ENCODE measurements at regions not wholly inside any gene's neighbourhood (a gene's known extent, or its start where the extent isn't known, plus 50 kb on each side); places are given as distances from the start of the nearest gene placed in this dataset.
"Not testable (repeated sequence)": the region's sequence is repeated elsewhere in the genome, so short reads cannot be mapped to it uniquely, and the experiment has no call there.

DNA sequence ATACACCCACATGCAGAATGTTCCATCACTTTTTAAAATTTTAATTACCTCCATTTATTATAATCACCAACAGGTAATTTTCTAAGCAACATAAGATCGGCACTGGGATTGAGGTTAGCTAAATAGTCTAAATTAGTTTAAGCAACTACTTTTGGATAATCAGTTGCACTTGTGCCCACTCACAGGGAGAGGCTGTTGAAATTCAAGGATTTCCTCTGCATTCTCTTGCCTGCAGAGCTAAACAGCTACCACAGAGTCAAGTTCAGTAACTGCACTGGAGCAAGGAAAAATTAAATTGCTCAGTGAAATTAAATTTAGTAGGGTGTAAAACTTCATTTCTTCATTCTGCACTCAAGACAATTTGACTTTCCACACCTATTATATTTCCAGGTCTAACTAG, 120.7 kb upstream of the CCDC28A start:
- Histone ChIP-seq H3K36me3 (ENCODE audit: insufficient read depth, low read length) (no peaks in the 10 kb centered on the region), H3K9me3 (ENCODE audit: control insufficient read depth, insufficient read depth, low read length) (no peaks in the 10 kb centered on the region), H3K9ac (ENCODE audit: low read depth, low read length) (no peak overlapping the region), H3K4me1 (ENCODE audit: insufficient read depth, low read length) (peaks cover 18% of the 10 kb centered on the region)

DNA sequence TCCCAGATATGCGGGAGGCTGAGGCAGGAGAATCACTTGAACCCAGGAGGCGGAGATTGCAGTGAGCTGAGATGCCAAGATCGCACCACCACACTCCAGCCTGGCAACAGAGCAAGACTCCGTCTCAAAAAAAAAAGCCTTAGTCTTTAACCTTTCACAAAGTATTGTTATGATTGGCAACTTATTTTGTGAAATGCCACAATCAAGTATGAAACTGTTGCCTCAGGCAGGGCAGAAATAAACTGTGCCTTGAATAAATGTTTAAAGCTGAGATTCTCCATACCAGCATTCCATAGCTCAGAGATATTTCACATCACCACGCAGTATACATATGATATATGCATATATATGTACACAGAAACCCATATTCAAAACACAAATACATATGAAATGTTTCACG, 120.1 kb upstream of the CCDC28A start:
- H3K9me3 ChIP-seq (ENCODE audit: control insufficient read depth, insufficient read depth, low read length), result no peaks in the 10 kb centered on the region
- peaks cover 18% of the 10 kb centered on the region for H3K4me1 ChIP-seq (ENCODE audit: insufficient read depth, low read length)
- H3K36me3 ChIP-seq (ENCODE audit: insufficient read depth, low read length), result no peaks in the 10 kb centered on the region
- no peak overlapping the region for H3K9ac ChIP-seq (ENCODE audit: low read depth, low read length)

DNA sequence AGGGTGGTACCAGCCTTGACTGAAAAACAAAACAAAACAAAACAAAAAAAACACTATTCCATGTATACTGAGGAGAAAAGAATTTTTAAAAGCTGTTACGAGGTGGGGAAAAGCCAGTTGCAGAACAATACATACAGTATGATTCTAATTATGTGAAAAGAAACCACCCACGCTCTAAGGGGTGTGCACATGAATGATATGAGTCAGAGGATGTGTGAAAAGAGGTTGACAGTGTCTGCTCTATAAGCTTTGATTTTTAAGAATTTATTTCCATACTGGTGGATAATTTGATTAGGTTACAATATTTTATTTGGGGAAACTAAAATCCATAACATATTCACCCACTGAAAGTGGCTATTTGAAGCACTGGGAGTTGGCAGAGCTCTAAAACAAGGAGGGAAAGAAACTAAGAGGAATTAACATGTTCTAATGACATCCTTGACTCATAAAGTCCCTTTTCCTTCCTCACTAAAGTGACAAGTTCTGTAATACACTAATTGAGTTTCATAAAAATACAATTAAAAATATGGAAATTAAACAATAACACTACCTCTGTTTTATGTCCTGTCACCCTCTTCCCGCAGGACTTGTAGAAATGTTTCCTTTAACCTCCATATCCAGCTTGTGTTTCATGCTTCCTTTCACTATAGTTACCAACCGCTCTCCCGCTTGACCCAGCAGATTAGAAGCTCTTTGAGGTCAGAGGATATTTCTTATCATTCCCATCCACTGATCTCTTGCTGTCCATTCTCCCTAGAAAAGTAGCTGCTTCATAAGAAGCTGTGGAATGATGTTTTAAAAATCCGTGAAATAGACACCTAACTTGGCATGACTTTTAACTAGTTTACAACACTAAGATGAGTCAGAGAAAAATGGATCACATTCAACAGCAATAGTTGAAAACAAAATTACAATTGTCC, 118.6 kb upstream of the CCDC28A start:
- H3K9me3 ChIP-seq (ENCODE audit: control insufficient read depth, insufficient read depth, low read length), result no peaks in the 10 kb centered on the region
- H3K36me3 ChIP-seq (ENCODE audit: insufficient read depth, low read length), result no peaks in the 10 kb centered on the region
- H3K9ac ChIP-seq (ENCODE audit: low read depth, low read length), result no peak overlapping the region
- peaks cover 18% of the 10 kb centered on the region for H3K4me1 ChIP-seq (ENCODE audit: insufficient read depth, low read length)

- Histone ChIP-seq H3K4me1 (ENCODE audit: insufficient read depth, low read length) (peaks cover 18% of the 10 kb centered on the region), H3K9me3 (ENCODE audit: control insufficient read depth, insufficient read depth, low read length) (no peaks in the 10 kb centered on the region), H3K9ac (ENCODE audit: low read depth, low read length) (no peak overlapping the region), H3K36me3 (ENCODE audit: insufficient read depth, low read length) (no peaks in the 10 kb centered on the region)
These were observed 117.7 kb upstream of the CCDC28A start for GRCh38 chr6:138655828-138656227.

GRCh38 chr6:138656364-138657064, 117.1 kb upstream of the CCDC28A start:
- Histone ChIP-seq H3K4me1 (ENCODE audit: insufficient read depth, low read length) (peaks cover 18% of the 10 kb centered on the region), H3K9ac (ENCODE audit: low read depth, low read length) (no peak overlapping the region), H3K36me3 (ENCODE audit: insufficient read depth, low read length) (no peaks in the 10 kb centered on the region), H3K9me3 (ENCODE audit: control insufficient read depth, insufficient read depth, low read length) (no peaks in the 10 kb centered on the region)

DNA sequence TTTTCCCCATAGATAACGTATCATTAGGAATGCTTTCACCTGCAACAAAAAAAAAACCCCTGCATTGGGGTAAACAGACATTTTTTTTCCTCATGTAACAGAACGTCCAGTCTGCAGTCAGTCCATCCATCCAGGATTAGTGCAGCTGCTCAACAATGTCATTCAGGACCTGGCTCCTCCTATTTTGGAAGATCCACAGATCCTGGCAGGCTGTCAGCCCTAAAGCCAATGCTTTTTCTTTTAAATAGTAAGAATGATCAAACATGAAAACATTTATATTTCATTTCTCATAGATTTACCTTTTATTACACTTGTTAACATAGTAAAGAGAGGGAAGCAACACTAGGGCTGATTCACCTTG, 116.5 kb upstream of the CCDC28A start:
- Histone ChIP-seq H3K4me1 (ENCODE audit: insufficient read depth, low read length) (peaks cover 18% of the 10 kb centered on the region), H3K36me3 (ENCODE audit: insufficient read depth, low read length) (no peaks in the 10 kb centered on the region), H3K9ac (ENCODE audit: low read depth, low read length) (no peak overlapping the region), H3K9me3 (ENCODE audit: control insufficient read depth, insufficient read depth, low read length) (no peaks in the 10 kb centered on the region)

DNA sequence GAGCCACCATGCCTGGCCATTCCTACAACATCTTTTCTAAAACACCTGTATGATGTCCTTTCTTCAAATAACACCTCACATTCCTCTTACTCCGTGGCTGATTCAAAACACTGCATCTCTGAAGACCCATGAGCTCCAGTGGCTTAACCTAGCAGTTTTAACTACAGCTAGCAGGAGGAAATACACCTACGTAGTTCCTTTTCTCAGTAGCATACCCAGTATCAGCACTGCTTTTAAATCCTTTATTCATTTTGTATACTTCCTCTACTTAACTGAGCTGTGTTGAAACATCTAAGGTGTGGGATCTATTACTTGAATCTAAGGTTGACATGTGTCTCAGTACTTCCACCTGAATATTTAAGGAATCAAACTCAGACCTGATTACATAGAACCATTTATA, 113.6 kb upstream of the CCDC28A start:
- Histone ChIP-seq H3K9ac (ENCODE audit: low read depth, low read length) (no peak overlapping the region), H3K36me3 (ENCODE audit: insufficient read depth, low read length) (no peaks in the 10 kb centered on the region), H3K9me3 (ENCODE audit: control insufficient read depth, insufficient read depth, low read length) (no peaks in the 10 kb centered on the region), H3K4me1 (ENCODE audit: insufficient read depth, low read length) (peaks cover 11% of the 10 kb centered on the region)

GRCh38 chr6:138662471-138662870, 111.1 kb upstream of the CCDC28A start:
- H3K36me3 ChIP-seq (ENCODE audit: insufficient read depth, low read length), result no peaks in the 10 kb centered on the region
- H3K4me1 ChIP-seq (ENCODE audit: insufficient read depth, low read length), result no peaks in the 10 kb centered on the region
- no peaks in the 10 kb centered on the region for H3K9me3 ChIP-seq (ENCODE audit: control insufficient read depth, insufficient read depth, low read length)
- no peak overlapping the region for H3K9ac ChIP-seq (ENCODE audit: low read depth, low read length)

DNA sequence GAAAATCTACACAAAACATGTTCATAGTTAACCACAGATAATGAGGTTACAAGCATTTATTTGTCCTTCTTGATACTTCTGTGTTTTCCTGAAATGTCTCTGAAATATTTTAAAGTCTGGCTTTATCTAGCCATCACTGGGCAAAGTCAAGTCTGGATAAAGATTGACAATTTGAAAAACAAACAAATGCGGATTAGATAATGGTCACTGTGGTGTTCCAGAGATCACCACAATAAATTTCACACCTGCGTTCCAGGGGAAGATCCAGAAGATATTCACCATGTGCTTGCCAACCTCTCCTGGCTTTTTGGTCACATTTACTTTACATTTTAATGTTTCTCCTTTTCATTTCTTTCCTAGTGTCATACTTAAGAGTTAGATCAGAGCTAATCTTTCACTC, 109.7 kb upstream of the CCDC28A start:
- Histone ChIP-seq H3K9me3 (ENCODE audit: control insufficient read depth, insufficient read depth, low read length) (no peaks in the 10 kb centered on the region), H3K4me1 (ENCODE audit: insufficient read depth, low read length) (no peaks in the 10 kb centered on the region), H3K36me3 (ENCODE audit: insufficient read depth, low read length) (no peaks in the 10 kb centered on the region), H3K9ac (ENCODE audit: low read depth, low read length) (no peak overlapping the region)

DNA sequence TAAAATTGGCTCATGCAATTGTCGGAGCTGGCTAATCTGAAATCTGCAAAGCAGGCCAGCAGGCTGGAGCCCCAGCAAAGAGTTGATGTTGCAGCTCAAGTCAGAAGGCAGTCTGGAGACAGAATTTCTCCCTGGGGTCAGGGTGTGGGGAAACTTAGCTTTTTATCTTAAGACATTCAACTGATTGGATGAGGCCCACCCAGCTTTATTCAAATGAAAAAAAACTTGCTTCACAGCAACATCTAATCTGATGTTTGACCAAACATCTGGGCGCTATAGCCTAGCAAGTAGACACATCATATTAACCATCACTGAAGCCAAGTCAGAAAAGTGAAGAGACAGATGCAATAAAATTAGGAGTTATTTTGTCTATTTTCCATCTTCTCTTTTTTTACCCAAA, 108.8 kb upstream of the CCDC28A start:
- no peaks in the 10 kb centered on the region for H3K36me3 ChIP-seq (ENCODE audit: insufficient read depth, low read length)
- H3K9me3 ChIP-seq (ENCODE audit: control insufficient read depth, insufficient read depth, low read length), result no peaks in the 10 kb centered on the region
- no peaks in the 10 kb centered on the region for H3K4me1 ChIP-seq (ENCODE audit: insufficient read depth, low read length)
- H3K9ac ChIP-seq (ENCODE audit: low read depth, low read length), result no peak overlapping the region

GRCh38 chr6:138666636-138667035, 106.9 kb upstream of the CCDC28A start:
- H3K9ac ChIP-seq (ENCODE audit: low read depth, low read length), result no peak overlapping the region
- no peaks in the 10 kb centered on the region for H3K36me3 ChIP-seq (ENCODE audit: insufficient read depth, low read length)
- no peaks in the 10 kb centered on the region for H3K9me3 ChIP-seq (ENCODE audit: control insufficient read depth, insufficient read depth, low read length)
- H3K4me1 ChIP-seq (ENCODE audit: insufficient read depth, low read length), result no peaks in the 10 kb centered on the region

DNA sequence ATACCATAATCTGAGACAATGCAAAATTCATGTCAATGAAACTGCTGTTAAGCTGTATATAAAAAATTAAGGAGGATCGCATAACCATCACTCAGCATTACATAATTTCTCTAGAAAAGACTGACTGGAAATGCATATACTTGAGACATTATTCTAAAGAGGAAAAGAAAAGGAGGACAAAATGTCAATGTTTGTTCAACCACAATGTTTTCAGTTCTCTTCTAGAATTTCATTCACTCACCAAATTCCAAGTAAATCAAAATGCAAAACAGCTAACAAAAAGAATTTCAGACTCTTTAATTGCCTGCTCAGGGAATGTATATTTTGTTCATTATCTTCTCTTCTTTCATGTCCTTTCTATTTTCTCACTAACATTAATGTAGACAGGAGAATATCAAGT, 106.2 kb upstream of the CCDC28A start:
- H3K9me3 ChIP-seq (ENCODE audit: control insufficient read depth, insufficient read depth, low read length), result no peaks in the 10 kb centered on the region
- no peaks in the 10 kb centered on the region for H3K36me3 ChIP-seq (ENCODE audit: insufficient read depth, low read length)
- no peaks in the 10 kb centered on the region for H3K4me1 ChIP-seq (ENCODE audit: insufficient read depth, low read length)
- no peak overlapping the region for H3K9ac ChIP-seq (ENCODE audit: low read depth, low read length)

DNA sequence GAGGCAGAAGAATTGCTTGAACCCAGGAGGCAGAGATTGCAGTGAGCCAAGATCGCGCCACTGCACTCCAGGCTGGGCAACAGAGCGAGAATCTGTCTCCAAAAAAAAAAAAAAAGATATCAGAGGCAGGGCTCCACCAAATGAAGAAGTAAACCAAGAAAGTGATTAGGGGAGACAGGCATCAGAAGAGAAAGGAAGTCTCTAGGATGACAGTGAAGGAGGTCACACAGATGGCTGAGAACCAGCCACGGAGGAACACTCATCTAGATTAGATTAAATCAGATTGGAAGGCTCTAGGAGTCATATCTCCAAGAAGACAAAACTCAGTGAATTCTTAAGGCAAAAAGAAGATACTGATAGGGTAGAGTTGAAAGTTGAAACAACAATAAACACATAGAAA, 102.2 kb upstream of the CCDC28A start:
- no peak overlapping the region for H3K9ac ChIP-seq (ENCODE audit: low read depth, low read length)
- H3K4me1 ChIP-seq (ENCODE audit: insufficient read depth, low read length), result no peaks in the 10 kb centered on the region
- H3K9me3 ChIP-seq (ENCODE audit: control insufficient read depth, insufficient read depth, low read length), result no peaks in the 10 kb centered on the region
- no peaks in the 10 kb centered on the region for H3K36me3 ChIP-seq (ENCODE audit: insufficient read depth, low read length)

DNA sequence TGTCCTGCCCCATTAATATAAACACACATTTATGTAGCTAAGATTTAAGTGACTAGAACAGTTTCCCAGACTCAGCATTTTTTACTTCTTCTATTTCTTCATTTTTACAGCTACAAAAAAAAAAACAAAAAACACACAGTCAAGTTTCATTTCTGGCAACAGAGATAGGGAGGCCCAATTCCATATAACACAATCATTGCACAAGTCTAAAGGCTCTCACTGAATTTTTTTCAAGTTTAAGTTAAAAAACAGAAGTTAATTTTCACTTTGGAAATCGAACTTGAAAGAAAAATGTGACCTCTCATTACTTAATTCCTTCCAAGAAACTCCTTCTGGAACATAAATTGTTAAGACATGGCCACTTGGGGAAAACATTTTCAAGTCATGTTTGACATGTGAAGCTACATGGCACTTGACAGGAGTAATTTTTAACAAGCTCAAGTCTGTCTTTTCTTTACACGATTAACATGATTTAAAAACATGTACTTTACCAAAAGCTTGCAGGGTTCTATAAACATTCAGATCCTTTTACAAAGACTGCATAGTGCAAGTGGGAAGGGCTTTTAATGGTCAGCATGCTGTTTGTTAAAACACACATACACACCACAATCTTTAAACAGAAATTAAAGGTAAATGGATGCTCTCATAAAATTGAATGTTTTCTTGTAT, 100.1 kb upstream of the CCDC28A start:
- Histone ChIP-seq H3K36me3 (ENCODE audit: insufficient read depth, low read length) (no peaks in the 10 kb centered on the region), H3K9ac (ENCODE audit: low read depth, low read length) (no peak overlapping the region), H3K4me1 (ENCODE audit: insufficient read depth, low read length) (peaks cover 7% of the 10 kb centered on the region), H3K9me3 (ENCODE audit: control insufficient read depth, insufficient read depth, low read length) (no peaks in the 10 kb centered on the region)

- H3K4me1 ChIP-seq (ENCODE audit: insufficient read depth, low read length); H3K9ac ChIP-seq (ENCODE audit: low read depth, low read length); H3K36me3 ChIP-seq (ENCODE audit: insufficient read depth, low read length); H3K9me3 ChIP-seq (ENCODE audit: control insufficient read depth, insufficient read depth, low read length): not testable (repeated sequence)
These were observed 99.1 kb upstream of the CCDC28A start for GRCh38 chr6:138674444-138674843.

All from ES-I3 (cell line).